ENCODE measurements at regions not wholly inside any gene's neighbourhood (a gene's known extent, or its start where the extent isn't known, plus 50 kb on each side); places are given as distances from the start of the nearest gene placed in this dataset.

- TF ChIP-seq TAF1 (IDR thresholded peaks at IDR 0.05; ENCODE audit: low read depth, low read length): no peak
- TF ChIP-seq POLR2A (IDR thresholded peaks at IDR 0.05; ENCODE audit: low read depth, low read length): no peak
- TF ChIP-seq PAX5 (IDR thresholded peaks at IDR 0.05; ENCODE audit: insufficient read depth, low read length, severe bottlenecking): no peak
- no peak for TF ChIP-seq SPI1 (IDR thresholded peaks at IDR 0.05; ENCODE audit: low read depth, low read length)
- no peak for TF ChIP-seq POU2F2 (IDR thresholded peaks at IDR 0.05; ENCODE audit: low read depth, low read length)
- TF ChIP-seq POLR2AphosphoS5 (IDR thresholded peaks at IDR 0.05; ENCODE audit: low read depth, low read length): no peak
- DNase-seq (ENCODE audit: insufficient read length, low spot score) (no peak), FAIRE-seq (no peak)
Observed at GRCh38 chr2:10234409-10235094, 68.2 kb upstream of the HPCAL1 start.

GRCh38 chr2:10235099-10235908, 67.4 kb upstream of the HPCAL1 start:
- DNase-seq (ENCODE audit: insufficient read length, low spot score) (no peak), FAIRE-seq (no peak)
- no peak for TF ChIP-seq POLR2AphosphoS5 (IDR thresholded peaks at IDR 0.05; ENCODE audit: low read depth, low read length)

- DNase-seq (ENCODE audit: insufficient read length, low spot score): no peak
- no peak for TF ChIP-seq POLR2A (IDR thresholded peaks at IDR 0.05; ENCODE audit: low read depth, low read length)
- no peak for TF ChIP-seq POU2F2 (IDR thresholded peaks at IDR 0.05; ENCODE audit: low read depth, low read length)
- TF ChIP-seq TAF1 (IDR thresholded peaks at IDR 0.05; ENCODE audit: low read depth, low read length): no peak
- TF ChIP-seq PAX5 (IDR thresholded peaks at IDR 0.05; ENCODE audit: insufficient read depth, low read length, severe bottlenecking): no peak
- no peak for TF ChIP-seq POLR2AphosphoS5 (IDR thresholded peaks at IDR 0.05; ENCODE audit: low read depth, low read length)
- TF ChIP-seq SPI1 (IDR thresholded peaks at IDR 0.05; ENCODE audit: low read depth, low read length): no peak
- no peak for FAIRE-seq
Observed at GRCh38 chr2:10235909-10236550, 66.7 kb upstream of the HPCAL1 start.

- DNase-seq (ENCODE audit: insufficient read length, low spot score): no peak
- no peak for FAIRE-seq
- TF ChIP-seq POLR2A (IDR thresholded peaks at IDR 0.05; ENCODE audit: low read depth, low read length) (no peak), PAX5 (IDR thresholded peaks at IDR 0.05; ENCODE audit: insufficient read depth, low read length, severe bottlenecking) (no peak), TAF1 (IDR thresholded peaks at IDR 0.05; ENCODE audit: low read depth, low read length) (no peak), POLR2AphosphoS5 (IDR thresholded peaks at IDR 0.05; ENCODE audit: low read depth, low read length) (no peak), SPI1 (IDR thresholded peaks at IDR 0.05; ENCODE audit: low read depth, low read length) (no peak), POU2F2 (IDR thresholded peaks at IDR 0.05; ENCODE audit: low read depth, low read length) (no peak)
Observed at GRCh38 chr2:10236571-10237391, 65.9 kb upstream of the HPCAL1 start.

GRCh38 chr2:10237392-10238321, 65.0 kb upstream of the HPCAL1 start:
- FAIRE-seq (no peak), DNase-seq (ENCODE audit: insufficient read length, low spot score) (no peak)
- TF ChIP-seq SPI1 (IDR thresholded peaks at IDR 0.05; ENCODE audit: low read depth, low read length) (no peak), POU2F2 (IDR thresholded peaks at IDR 0.05; ENCODE audit: low read depth, low read length) (no peak), POLR2AphosphoS5 (IDR thresholded peaks at IDR 0.05; ENCODE audit: low read depth, low read length) (no peak), TAF1 (IDR thresholded peaks at IDR 0.05; ENCODE audit: low read depth, low read length) (no peak), POLR2A (IDR thresholded peaks at IDR 0.05; ENCODE audit: low read depth, low read length) (no peak), PAX5 (IDR thresholded peaks at IDR 0.05; ENCODE audit: insufficient read depth, low read length, severe bottlenecking) (no peak)

- DNase-seq (ENCODE audit: insufficient read length, low spot score): no peak
- no peak for FAIRE-seq
- no peak for TF ChIP-seq TAF1 (IDR thresholded peaks at IDR 0.05; ENCODE audit: low read depth, low read length)
- no peak for TF ChIP-seq POLR2AphosphoS5 (IDR thresholded peaks at IDR 0.05; ENCODE audit: low read depth, low read length)
- TF ChIP-seq POU2F2 (IDR thresholded peaks at IDR 0.05; ENCODE audit: low read depth, low read length): no peak
- no peak for TF ChIP-seq POLR2A (IDR thresholded peaks at IDR 0.05; ENCODE audit: low read depth, low read length)
- no peak for TF ChIP-seq SPI1 (IDR thresholded peaks at IDR 0.05; ENCODE audit: low read depth, low read length)
- TF ChIP-seq PAX5 (IDR thresholded peaks at IDR 0.05; ENCODE audit: insufficient read depth, low read length, severe bottlenecking): no peak
Observed at GRCh38 chr2:10238396-10238795, 64.3 kb upstream of the HPCAL1 start.

- no peak for FAIRE-seq
Observed at GRCh38 chr2:10238991-10239485, 63.7 kb upstream of the HPCAL1 start.

GRCh38 chr2:10239561-10239967, 63.1 kb upstream of the HPCAL1 start:
- FAIRE-seq (no peak), DNase-seq (ENCODE audit: insufficient read length, low spot score) (no peak)
- TF ChIP-seq TAF1 (IDR thresholded peaks at IDR 0.05; ENCODE audit: low read depth, low read length) (no peak), POLR2AphosphoS5 (IDR thresholded peaks at IDR 0.05; ENCODE audit: low read depth, low read length) (no peak), POU2F2 (IDR thresholded peaks at IDR 0.05; ENCODE audit: low read depth, low read length) (no peak), POLR2A (IDR thresholded peaks at IDR 0.05; ENCODE audit: low read depth, low read length) (no peak), SPI1 (IDR thresholded peaks at IDR 0.05; ENCODE audit: low read depth, low read length) (no peak), PAX5 (IDR thresholded peaks at IDR 0.05; ENCODE audit: insufficient read depth, low read length, severe bottlenecking) (no peak)

More at GRCh38 chr2:10238991-10239485, 63.7 kb upstream of the HPCAL1 start:
- TF ChIP-seq POU2F2 (IDR thresholded peaks at IDR 0.05; ENCODE audit: low read depth, low read length) (no peak), PAX5 (IDR thresholded peaks at IDR 0.05; ENCODE audit: insufficient read depth, low read length, severe bottlenecking) (no peak), TAF1 (IDR thresholded peaks at IDR 0.05; ENCODE audit: low read depth, low read length) (no peak)
- DNase-seq (ENCODE audit: insufficient read length, low spot score): no peak
